ENCODE measurements at regions not wholly inside any gene's neighbourhood (a gene's known extent, or its start where the extent isn't known, plus 50 kb on each side); places are given as distances from the start of the nearest gene placed in this dataset.

DNA sequence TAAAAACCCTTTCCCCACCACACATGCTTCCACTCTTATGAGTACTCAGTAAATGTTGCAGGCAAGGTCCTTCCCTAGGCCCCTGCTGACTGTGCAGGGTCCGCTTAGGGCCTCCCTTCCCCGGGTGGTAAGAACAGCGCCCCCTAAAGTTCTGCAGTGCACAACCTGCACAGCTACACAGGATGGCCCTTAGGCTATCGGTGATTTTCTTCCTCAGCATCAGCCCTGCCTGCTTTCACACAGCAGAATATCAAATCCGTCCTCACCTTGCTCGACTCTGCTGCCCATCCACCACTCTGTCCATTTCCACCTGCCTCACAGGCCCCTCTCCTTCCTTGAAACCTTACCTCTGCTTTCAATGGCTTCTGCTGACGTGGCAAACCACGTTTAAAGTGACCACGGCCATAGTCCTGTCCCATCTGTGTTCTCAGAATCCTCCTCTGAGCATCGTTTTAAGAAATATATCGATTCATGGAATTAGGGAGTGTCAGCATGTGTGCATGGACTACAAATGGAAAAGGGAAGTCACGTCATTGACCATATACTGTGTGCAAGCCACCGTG is 51.4 kb upstream of the TMEM132E start:
- no peaks in the 10 kb centered on the region for H3K27me3 ChIP-seq (ENCODE audit: control insufficient read depth, insufficient read depth, low read length)
- H3K4me3 ChIP-seq (ENCODE audit: low read depth, low read length), result no peak overlapping the region
- no peaks in the 10 kb centered on the region for H3K36me3 ChIP-seq (ENCODE audit: control insufficient read depth, insufficient read depth, low read length)

DNA sequence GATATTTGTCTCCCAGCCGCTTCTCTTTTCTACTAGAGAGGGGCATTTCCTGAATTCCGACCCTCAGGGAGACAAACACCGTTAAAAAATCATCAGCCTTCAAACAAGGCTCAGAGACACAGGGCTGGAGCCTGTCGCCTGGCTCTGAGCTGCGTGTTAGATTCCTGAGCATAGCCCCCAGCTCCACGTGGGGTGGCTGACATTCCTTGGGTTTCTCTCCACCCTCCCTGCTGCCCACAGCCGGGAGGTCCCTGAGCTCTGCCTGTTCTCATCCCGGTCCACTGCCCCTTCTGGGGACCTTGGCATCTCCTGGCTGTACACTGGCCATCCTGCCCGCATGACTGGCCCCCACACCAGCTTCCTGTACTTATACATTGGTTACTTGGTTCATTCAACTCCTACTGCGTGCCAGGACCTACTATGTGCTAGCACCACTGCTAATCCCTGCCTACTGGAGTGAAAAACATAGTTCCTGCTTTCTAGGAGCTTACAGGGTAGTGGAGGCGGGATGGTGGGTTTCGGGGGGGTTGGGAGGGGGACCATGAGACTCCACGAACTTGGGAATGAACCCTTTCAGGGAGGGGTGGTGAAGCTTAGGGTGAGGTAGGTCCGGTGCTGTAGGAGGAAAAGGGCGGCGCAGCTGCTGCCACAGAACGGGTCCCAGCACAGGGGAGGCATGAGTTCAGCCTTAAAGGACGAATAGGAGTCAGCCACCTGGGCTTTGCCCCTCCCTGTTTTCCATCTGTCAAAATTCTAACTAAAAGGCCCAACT is 52.1 kb upstream of the TMEM132E start:
- Histone ChIP-seq H3K9me3 (ENCODE audit: control insufficient read depth, insufficient read depth, low read length) (no peaks in the 10 kb centered on the region), H3K4me1 (ENCODE audit: control insufficient read depth, insufficient read depth, low read length) (peaks cover 6% of the 10 kb centered on the region), H3K4me3 (ENCODE audit: low read depth, low read length) (no peak overlapping the region), H3K9ac (ENCODE audit: low read depth, low read length) (no peak overlapping the region), H3K27me3 (ENCODE audit: control insufficient read depth, insufficient read depth, low read length) (no peaks in the 10 kb centered on the region), H3K36me3 (ENCODE audit: control insufficient read depth, insufficient read depth, low read length) (no peaks in the 10 kb centered on the region)

More for the DNA sequence above, 51.4 kb upstream of the TMEM132E start:
- peaks cover 6% of the 10 kb centered on the region for H3K4me1 ChIP-seq (ENCODE audit: control insufficient read depth, insufficient read depth, low read length)
- H3K9ac ChIP-seq (ENCODE audit: low read depth, low read length), result no peak overlapping the region
- H3K9me3 ChIP-seq (ENCODE audit: control insufficient read depth, insufficient read depth, low read length), result no peaks in the 10 kb centered on the region

DNA sequence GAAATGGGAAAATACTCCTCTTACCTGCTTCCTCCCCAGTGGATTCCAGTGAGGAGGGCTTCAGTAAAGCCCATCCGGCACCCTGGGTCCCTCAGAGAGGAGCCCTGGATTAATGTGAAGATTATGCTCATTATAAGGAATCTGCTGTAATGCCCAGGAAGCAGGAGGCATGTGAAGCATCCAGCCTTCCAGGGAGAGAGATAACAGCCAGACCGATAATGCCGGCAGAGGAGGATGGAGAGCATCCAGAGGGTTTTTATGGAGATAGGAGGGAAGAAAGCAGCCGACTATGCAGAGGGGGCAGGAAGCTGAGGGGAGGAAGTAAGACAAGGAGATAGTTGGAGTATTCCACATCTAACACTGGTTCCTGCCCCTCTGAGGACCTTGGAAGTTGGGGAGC is 53.7 kb upstream of the TMEM132E start:
- Histone ChIP-seq H3K36me3 (ENCODE audit: control insufficient read depth, insufficient read depth, low read length) (no peaks in the 10 kb centered on the region), H3K4me3 (ENCODE audit: low read depth, low read length) (no peak overlapping the region), H3K27me3 (ENCODE audit: control insufficient read depth, insufficient read depth, low read length) (no peaks in the 10 kb centered on the region), H3K9ac (ENCODE audit: low read depth, low read length) (no peak overlapping the region), H3K9me3 (ENCODE audit: control insufficient read depth, insufficient read depth, low read length) (no peaks in the 10 kb centered on the region), H3K4me1 (ENCODE audit: control insufficient read depth, insufficient read depth, low read length) (no peaks in the 10 kb centered on the region)

DNA sequence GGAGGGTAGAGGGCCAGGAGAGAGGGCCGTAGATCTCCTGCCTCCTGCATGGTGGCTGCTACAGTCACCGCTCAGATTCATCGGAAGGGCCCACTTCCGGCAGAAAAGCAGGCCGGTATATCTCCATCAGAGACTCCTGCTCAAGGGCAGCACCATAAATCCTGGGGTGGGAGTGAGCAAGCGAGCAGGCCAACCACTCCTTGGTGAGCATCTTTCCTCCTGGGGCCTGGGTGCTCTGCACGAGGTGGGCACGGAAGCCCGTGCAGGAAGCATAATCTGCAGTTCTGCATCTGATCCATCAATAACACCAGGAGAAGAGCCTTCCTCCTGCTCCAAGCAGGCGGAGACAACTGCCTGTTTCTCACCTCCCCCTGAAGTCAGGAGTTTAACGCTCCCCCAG is 57.4 kb upstream of the TMEM132E start:
- Histone ChIP-seq H3K9me3 (ENCODE audit: control insufficient read depth, insufficient read depth, low read length) (no peaks in the 10 kb centered on the region), H3K36me3 (ENCODE audit: control insufficient read depth, insufficient read depth, low read length) (no peaks in the 10 kb centered on the region), H3K9ac (ENCODE audit: low read depth, low read length) (no peak overlapping the region), H3K27me3 (ENCODE audit: control insufficient read depth, insufficient read depth, low read length) (no peaks in the 10 kb centered on the region), H3K4me3 (ENCODE audit: low read depth, low read length) (no peak overlapping the region), H3K4me1 (ENCODE audit: control insufficient read depth, insufficient read depth, low read length) (no peaks in the 10 kb centered on the region)

DNA sequence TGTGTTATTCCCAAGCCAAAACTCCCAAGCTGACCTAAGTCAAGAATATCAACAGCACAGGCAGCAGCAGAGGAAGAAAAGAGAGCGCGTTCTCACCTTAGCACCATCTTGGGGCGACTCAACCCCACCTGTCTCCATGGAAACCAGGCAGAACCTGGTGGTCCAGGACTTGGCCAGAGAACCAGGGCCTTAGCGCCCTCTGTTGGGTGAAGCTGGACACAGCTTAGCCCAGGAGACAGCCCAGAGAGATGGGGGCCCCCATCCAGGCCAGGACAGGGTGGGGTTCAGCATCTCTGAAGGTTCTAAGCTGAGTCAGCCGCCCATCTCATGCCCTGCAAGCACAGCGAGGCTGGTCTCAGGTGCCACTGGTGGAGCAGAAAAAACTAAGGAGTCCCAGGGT is 60.1 kb upstream of the TMEM132E start:
- Histone ChIP-seq H3K27me3 (ENCODE audit: control insufficient read depth, insufficient read depth, low read length) (no peaks in the 10 kb centered on the region), H3K36me3 (ENCODE audit: control insufficient read depth, insufficient read depth, low read length) (no peaks in the 10 kb centered on the region), H3K4me1 (ENCODE audit: control insufficient read depth, insufficient read depth, low read length) (no peaks in the 10 kb centered on the region), H3K4me3 (ENCODE audit: low read depth, low read length) (no peak overlapping the region), H3K9me3 (ENCODE audit: control insufficient read depth, insufficient read depth, low read length) (no peaks in the 10 kb centered on the region), H3K9ac (ENCODE audit: low read depth, low read length) (no peak overlapping the region)

DNA sequence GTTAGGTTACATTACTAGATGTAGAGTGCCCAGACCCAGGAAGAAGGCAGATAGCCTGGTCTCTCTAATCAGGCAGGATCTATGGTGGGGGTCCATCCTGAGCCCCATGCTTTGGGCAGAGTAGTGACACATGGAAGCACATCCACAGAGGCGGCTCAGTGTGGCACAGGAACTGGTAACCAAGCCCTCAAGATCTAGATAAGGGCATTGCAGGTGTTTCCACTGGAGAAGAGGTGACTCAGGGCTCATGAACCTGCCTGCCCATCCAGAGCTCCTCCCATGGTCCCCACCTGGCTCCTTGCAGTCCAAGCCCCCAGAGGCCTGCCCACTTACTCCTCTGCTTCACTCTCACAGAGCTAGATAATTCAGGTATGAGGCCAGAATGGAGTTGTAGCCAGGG is 62.0 kb upstream of the TMEM132E start:
- no peaks in the 10 kb centered on the region for H3K36me3 ChIP-seq (ENCODE audit: control insufficient read depth, insufficient read depth, low read length)
- no peak overlapping the region for H3K9ac ChIP-seq (ENCODE audit: low read depth, low read length)
- no peaks in the 10 kb centered on the region for H3K27me3 ChIP-seq (ENCODE audit: control insufficient read depth, insufficient read depth, low read length)
- H3K4me1 ChIP-seq (ENCODE audit: control insufficient read depth, insufficient read depth, low read length), result no peaks in the 10 kb centered on the region
- no peaks in the 10 kb centered on the region for H3K9me3 ChIP-seq (ENCODE audit: control insufficient read depth, insufficient read depth, low read length)
- H3K4me3 ChIP-seq (ENCODE audit: low read depth, low read length), result no peak overlapping the region

DNA sequence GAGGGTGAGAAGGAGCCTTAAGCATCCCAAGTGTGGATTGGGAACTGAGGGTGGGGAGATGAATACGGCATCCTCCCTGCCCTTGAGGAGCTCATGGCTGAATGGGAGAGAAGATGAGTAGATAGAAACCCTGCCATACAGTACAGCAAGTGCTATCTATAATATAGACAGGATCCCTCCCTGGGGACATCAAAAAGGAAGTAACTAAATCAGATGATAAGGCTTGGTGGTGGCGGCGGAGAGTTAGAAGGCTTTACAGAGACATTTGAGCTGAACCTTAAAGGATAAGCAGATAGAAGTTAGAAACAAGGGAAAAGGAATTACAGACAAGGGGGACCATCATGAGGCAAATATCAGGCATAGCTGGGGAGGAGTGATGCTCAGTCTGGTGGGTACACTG is 67.5 kb upstream of the TMEM132E start:
- Histone ChIP-seq H3K27me3 (ENCODE audit: control insufficient read depth, insufficient read depth, low read length) (peaks cover 5% of the 10 kb centered on the region), H3K4me1 (ENCODE audit: control insufficient read depth, insufficient read depth, low read length) (no peaks in the 10 kb centered on the region), H3K4me3 (ENCODE audit: low read depth, low read length) (no peak overlapping the region), H3K9me3 (ENCODE audit: control insufficient read depth, insufficient read depth, low read length) (no peaks in the 10 kb centered on the region), H3K36me3 (ENCODE audit: control insufficient read depth, insufficient read depth, low read length) (no peaks in the 10 kb centered on the region), H3K9ac (ENCODE audit: low read depth, low read length) (no peak overlapping the region)

DNA sequence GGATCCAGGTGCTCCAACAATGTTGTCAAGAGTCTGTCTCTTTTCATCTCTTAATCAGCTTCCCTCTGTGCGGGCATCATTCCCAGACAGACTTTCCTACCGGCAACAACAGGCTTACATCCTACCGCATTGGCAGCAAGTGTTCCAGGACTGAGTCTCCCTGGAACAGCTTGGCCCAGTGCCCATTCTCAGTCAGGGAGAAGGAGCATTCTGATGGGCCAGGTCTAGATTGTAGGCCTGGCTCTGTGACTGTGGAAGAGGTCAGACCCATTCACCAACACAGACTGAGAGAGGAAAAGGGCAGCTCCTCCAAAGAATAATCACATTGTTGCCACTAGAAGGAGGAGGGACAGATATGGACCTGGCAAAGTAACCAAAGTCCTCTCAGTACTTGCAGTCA is 68.1 kb upstream of the TMEM132E start:
- no peaks in the 10 kb centered on the region for H3K4me1 ChIP-seq (ENCODE audit: control insufficient read depth, insufficient read depth, low read length)
- no peaks in the 10 kb centered on the region for H3K9me3 ChIP-seq (ENCODE audit: control insufficient read depth, insufficient read depth, low read length)
- no peaks in the 10 kb centered on the region for H3K36me3 ChIP-seq (ENCODE audit: control insufficient read depth, insufficient read depth, low read length)
- H3K9ac ChIP-seq (ENCODE audit: low read depth, low read length), result no peak overlapping the region
- peaks cover 11% of the 10 kb centered on the region for H3K27me3 ChIP-seq (ENCODE audit: control insufficient read depth, insufficient read depth, low read length)
- no peak overlapping the region for H3K4me3 ChIP-seq (ENCODE audit: low read depth, low read length)

DNA sequence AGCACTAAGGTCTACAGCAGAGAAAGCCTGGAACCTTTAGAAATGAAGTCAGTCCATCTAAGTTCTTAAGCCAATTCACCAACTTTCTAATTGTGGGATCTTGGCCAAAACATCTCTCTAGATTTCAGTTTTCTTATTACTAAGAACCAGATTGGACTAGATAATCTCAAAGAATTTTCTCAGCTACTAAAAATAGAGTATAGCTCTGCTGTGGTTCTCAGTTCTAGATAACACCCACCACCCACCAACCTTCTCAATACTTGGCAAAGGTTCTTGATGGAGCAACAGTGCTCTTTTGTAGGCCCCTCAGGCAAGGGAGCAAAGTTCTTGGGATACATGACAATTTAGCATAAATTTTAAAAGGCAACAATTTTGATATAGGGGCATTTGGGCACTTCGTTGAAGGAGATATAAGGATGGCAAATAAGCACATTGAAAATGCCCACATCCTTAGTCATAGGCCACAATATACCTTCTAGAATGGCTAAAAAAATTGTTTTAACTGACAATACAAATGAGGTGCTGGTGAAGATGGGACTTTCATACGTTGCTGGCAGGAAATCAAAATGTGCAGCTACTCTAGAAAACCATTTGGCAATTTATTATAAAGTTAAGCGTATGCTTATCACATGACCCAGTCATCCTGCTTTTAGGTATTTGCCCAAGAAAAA is 74.4 kb upstream of the TMEM132E start:
- no peaks in the 10 kb centered on the region for H3K9me3 ChIP-seq (ENCODE audit: control insufficient read depth, insufficient read depth, low read length)
- peaks cover 17% of the 10 kb centered on the region for H3K27me3 ChIP-seq (ENCODE audit: control insufficient read depth, insufficient read depth, low read length)
- H3K4me1 ChIP-seq (ENCODE audit: control insufficient read depth, insufficient read depth, low read length), result no peaks in the 10 kb centered on the region
- H3K4me3 ChIP-seq (ENCODE audit: low read depth, low read length), result no peak overlapping the region
- H3K36me3 ChIP-seq (ENCODE audit: control insufficient read depth, insufficient read depth, low read length), result no peaks in the 10 kb centered on the region
- no peak overlapping the region for H3K9ac ChIP-seq (ENCODE audit: low read depth, low read length)

DNA sequence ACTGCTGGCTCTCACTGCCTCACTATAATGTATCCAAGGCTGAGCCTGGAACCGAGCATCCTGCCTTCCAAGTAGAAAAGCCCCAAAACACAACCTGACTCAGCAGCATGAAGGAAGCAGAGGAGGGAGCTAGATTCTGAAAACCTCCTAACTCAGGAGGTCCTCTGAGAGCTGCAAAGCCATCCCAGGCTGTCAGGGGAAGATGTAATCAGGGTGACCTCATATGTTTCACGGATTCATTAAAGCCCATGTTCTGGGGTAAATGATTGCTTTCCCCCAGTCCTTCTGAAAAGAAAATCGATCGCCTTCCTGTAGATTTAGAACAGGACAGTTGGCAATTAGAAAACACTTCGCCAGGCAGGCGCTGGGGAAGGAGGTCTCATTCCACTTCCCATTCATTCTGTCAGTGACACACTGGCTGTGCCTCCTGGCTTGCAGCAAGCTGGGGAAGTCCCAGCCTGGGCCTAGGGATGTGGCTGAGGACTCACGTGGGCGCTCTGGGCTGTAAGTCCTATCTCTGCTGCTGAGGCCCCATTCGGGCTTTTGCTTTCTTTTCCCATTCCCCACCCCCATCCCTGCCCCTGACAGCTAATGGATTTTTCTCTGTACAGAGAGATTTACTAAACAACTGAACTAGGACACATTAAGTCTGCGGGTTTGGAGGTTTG is 75.7 kb upstream of the TMEM132E start:
- no peaks in the 10 kb centered on the region for H3K4me1 ChIP-seq (ENCODE audit: control insufficient read depth, insufficient read depth, low read length)

DNA sequence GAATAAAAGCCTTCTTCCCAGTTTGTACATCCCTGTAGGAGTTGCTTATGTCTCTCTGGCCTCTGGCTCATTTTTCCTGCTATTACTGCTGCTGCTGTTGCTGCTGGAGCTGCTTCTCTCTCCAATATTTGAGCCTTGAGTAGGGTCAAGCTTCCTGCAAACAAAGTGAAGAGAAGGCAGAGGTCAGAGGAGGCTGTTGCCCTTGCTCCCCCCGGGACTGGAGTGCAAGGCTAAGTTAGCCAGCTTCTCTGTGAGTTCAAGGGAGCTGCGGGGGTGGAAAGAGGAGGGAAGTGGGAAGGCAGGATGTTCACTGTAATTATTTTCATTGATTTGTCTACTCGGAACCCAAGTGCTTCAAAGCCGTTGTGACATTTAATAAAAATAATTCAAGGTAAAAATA is 77.0 kb upstream of the TMEM132E start:
- no peaks in the 10 kb centered on the region for H3K9me3 ChIP-seq (ENCODE audit: control insufficient read depth, insufficient read depth, low read length)
- H3K4me3 ChIP-seq (ENCODE audit: low read depth, low read length), result no peak overlapping the region
- H3K9ac ChIP-seq (ENCODE audit: low read depth, low read length), result no peak overlapping the region
- no peaks in the 10 kb centered on the region for H3K4me1 ChIP-seq (ENCODE audit: control insufficient read depth, insufficient read depth, low read length)
- H3K36me3 ChIP-seq (ENCODE audit: control insufficient read depth, insufficient read depth, low read length), result no peaks in the 10 kb centered on the region
- H3K27me3 ChIP-seq (ENCODE audit: control insufficient read depth, insufficient read depth, low read length), result peaks cover 14% of the 10 kb centered on the region

More for the DNA sequence above, 75.7 kb upstream of the TMEM132E start:
- peaks cover 17% of the 10 kb centered on the region for H3K27me3 ChIP-seq (ENCODE audit: control insufficient read depth, insufficient read depth, low read length)
- no peak overlapping the region for H3K9ac ChIP-seq (ENCODE audit: low read depth, low read length)
- no peak overlapping the region for H3K4me3 ChIP-seq (ENCODE audit: low read depth, low read length)
- H3K36me3 ChIP-seq (ENCODE audit: control insufficient read depth, insufficient read depth, low read length), result no peaks in the 10 kb centered on the region
- no peaks in the 10 kb centered on the region for H3K9me3 ChIP-seq (ENCODE audit: control insufficient read depth, insufficient read depth, low read length)

Measured in iPS-15b (cell line).